ENCODE measurements at regions not wholly inside any gene's neighbourhood (a gene's known extent, or its start where the extent isn't known, plus 50 kb on each side); places are given as distances from the start of the nearest gene placed in this dataset.

DNA sequence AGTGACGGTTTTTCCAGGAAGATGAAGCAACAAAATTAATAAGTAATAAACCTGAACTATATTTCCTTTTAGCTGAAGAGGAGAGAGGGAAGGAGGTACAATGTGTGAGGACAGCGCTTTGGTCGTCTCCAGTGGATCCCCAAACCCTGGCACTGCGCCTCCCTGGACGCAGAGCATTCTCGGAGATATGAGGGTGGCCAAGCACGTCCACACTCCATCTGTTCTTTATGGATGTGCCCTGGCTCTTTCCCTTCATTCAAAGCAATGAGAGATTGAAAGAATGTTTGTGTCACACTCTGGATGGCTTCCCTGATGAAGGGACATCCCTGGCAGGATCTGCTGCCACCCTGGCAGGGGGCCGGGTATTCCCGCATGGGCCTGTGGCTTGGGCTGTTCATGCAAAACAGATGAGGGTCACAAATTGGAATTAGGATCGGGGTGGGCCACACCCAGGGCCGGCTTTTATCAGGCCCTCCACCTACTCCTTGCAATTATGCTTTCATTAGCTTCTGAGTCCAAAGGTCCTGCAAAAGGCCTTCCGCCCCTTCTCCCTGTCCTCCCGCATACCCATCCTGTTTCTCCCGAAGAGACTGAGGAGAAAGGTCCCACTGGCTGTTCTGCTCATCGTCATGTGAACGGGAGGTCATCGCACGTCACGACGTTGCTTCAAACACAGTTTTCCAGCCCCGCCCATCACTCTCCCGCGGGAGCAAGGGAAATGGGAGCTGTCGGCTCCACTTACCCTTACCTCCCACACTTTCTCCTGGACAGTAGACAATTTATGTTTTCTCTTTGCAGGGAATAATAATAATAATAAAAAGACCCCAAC, 286.1 kb upstream of the IRX4 start:
- DNase-seq, result no peak
- Histone ChIP-seq H3K9me3 (no peaks in the 10 kb centered on the region), H3K4me1 (no peaks in the 10 kb centered on the region), H3K27ac (no peak overlapping the region), H3K4me3 (no peak overlapping the region), H3K36me3 (no peaks in the 10 kb centered on the region), H3K27me3 (peaks cover 23% of the 10 kb centered on the region)
- intact Hi-C loops (cut with DNase I), result no loop called here
- TF ChIP-seq, protein P1, sequence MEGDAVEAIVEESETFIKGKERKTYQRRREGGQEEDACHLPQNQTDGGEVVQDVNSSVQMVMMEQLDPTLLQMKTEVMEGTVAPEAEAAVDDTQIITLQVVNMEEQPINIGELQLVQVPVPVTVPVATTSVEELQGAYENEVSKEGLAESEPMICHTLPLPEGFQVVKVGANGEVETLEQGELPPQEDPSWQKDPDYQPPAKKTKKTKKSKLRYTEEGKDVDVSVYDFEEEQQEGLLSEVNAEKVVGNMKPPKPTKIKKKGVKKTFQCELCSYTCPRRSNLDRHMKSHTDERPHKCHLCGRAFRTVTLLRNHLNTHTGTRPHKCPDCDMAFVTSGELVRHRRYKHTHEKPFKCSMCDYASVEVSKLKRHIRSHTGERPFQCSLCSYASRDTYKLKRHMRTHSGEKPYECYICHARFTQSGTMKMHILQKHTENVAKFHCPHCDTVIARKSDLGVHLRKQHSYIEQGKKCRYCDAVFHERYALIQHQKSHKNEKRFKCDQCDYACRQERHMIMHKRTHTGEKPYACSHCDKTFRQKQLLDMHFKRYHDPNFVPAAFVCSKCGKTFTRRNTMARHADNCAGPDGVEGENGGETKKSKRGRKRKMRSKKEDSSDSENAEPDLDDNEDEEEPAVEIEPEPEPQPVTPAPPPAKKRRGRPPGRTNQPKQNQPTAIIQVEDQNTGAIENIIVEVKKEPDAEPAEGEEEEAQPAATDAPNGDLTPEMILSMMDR (IDR thresholded peaks at IDR 0.05), result no peak
- ATAC-seq, result no peak

DNA sequence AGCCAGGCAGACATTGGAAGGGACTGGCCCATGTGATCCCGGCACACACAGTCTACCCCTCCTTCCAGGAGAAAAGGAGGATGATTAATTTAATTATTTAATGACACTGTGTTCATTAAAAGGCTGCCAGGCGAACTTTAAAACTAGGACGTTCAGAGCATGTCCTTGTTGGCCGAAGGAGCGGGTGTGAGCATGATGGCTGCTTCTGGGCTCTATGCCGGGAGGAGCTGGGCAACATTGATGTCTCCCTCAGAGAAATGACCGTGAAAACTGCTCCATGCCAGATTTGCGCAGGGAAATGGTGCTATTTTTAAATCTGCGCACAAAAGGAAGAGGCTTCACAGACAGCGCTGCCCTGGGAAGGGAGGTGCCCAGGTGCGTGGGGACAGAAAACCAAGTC, 284.9 kb upstream of the IRX4 start:
- H3K27me3 ChIP-seq, result peaks cover 18% of the 10 kb centered on the region
- H3K9me3 ChIP-seq, result no peaks in the 10 kb centered on the region
- no peaks in the 10 kb centered on the region for H3K36me3 ChIP-seq
- H3K27ac ChIP-seq, result no peak overlapping the region
- H3K4me1 ChIP-seq, result no peaks in the 10 kb centered on the region
- H3K4me3 ChIP-seq, result no peak overlapping the region
- no peak for ATAC-seq
- intact Hi-C loops (cut with DNase I), result no loop called here
- TF ChIP-seq, protein P1 (IDR thresholded peaks at IDR 0.05), result no peak
- no peak for DNase-seq

DNA sequence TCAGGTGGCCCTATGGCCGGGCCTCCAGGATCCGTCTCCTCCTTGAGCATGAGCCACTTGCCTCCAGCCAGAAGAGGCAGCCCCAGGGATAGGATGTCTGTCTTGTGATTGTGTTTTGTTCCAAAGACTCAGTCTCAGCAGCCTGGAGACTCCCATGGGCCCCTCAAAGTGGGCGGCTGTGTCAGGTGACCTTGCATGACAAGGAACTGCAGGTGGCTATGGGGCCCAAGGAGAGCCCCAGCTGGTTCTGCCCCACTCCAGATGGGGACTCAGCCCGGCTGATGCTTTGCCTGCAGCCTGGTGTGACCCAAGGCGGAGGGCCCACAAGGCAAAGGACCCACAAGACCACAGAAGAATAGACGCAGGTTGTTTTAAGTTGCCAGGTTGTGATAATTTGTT, 284.3 kb upstream of the IRX4 start:
- intact Hi-C loops (cut with DNase I), result no loop called here
- H3K4me3 ChIP-seq, result no peak overlapping the region
- DNase-seq, result no peak
- H3K27me3 ChIP-seq, result peaks cover 18% of the 10 kb centered on the region
- H3K36me3 ChIP-seq, result no peaks in the 10 kb centered on the region
- peak; percentile 6 for ATAC-seq
- no peak overlapping the region for H3K27ac ChIP-seq
- H3K4me1 ChIP-seq, result no peaks in the 10 kb centered on the region
- TF ChIP-seq, protein P1 (IDR thresholded peaks at IDR 0.05), result no peak
- H3K9me3 ChIP-seq, result no peaks in the 10 kb centered on the region

DNA sequence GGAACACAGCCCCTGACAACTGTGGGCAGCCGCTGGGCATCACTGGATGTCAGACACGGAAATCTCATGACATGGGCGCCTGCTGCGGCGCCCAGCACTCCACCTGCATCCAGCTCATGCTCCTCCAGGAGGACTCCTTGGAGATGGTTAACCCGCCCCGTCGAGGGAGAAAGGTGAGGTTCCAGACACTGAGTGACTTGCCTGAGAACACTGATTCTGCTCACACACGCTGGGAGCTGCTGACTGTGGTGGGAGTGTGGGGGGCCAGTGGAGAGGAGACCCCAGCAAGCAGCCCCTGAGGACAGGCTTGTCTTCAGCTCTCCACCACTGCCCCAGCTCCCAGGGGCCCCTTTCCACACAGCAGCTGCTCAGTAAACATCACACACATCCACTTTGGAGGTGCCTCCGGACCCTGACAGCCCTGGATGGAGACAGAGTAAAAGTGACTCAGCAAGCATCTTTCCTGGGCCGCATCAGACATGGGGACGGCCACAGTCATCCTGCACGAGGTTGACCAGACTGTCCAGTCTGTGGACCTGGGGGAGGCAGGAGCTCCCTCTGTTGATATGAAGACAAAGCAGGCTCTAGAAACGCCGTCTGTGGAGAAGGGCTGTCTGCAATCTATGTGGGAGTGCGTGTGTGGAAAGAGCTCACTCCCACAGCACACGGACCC, 283.7 kb upstream of the IRX4 start:
- no peaks in the 10 kb centered on the region for H3K36me3 ChIP-seq
- TF ChIP-seq, protein P1 (IDR thresholded peaks at IDR 0.05), result no peak
- peaks cover 18% of the 10 kb centered on the region for H3K27me3 ChIP-seq
- no peak for ATAC-seq
- no peak overlapping the region for H3K4me3 ChIP-seq
- no peak overlapping the region for H3K27ac ChIP-seq
- H3K9me3 ChIP-seq, result no peaks in the 10 kb centered on the region
- H3K4me1 ChIP-seq, result no peaks in the 10 kb centered on the region
- no peak for DNase-seq
- intact Hi-C loops (cut with DNase I), result no loop called here

DNA sequence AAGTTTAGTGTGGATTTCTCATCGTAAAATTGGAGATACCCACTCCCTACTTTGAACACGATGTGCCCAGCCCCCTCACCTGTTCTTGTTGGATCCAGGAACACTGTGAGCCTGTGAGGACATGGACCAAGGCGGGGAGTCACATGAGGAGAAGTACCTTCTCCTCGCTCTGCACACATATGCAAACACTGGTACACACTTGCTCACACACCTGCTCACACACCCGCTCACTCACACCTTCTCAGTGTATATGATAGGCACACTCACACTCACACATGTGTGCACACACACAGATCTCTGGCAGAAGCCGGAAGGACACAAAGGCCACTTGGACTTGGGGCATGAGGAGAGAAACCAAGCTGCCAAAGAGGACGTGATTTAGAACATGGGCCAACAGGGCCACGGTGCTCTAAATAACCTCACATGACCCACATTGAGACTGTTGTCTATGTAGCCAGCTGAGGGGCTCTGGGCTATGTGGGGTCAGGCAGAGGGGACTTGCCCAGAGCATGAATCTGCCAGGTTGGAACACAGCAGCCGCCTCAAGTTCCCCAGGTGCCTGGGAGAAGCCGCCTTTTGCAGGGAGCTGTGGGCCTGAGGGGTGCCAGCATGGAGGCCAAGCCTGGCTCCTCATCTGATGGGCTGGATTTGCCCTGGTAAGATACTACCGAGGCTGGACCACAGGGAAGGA, 283.0 kb upstream of the IRX4 start:
- no peak overlapping the region for H3K27ac ChIP-seq
- peaks cover 18% of the 10 kb centered on the region for H3K27me3 ChIP-seq
- H3K4me3 ChIP-seq, result no peak overlapping the region
- DNase-seq (no peak), ATAC-seq (no peak)
- intact Hi-C loops (cut with DNase I), result no loop called here
- no peaks in the 10 kb centered on the region for H3K4me1 ChIP-seq
- no peaks in the 10 kb centered on the region for H3K9me3 ChIP-seq
- no peaks in the 10 kb centered on the region for H3K36me3 ChIP-seq
- TF ChIP-seq, protein P1 (IDR thresholded peaks at IDR 0.05), result no peak

All from upper lobe of right lung (tissue), 1 donor.